ENCODE measurements at regions not wholly inside any gene's neighbourhood (a gene's known extent, or its start where the extent isn't known, plus 50 kb on each side); places are given as distances from the start of the nearest gene placed in this dataset.

DNA sequence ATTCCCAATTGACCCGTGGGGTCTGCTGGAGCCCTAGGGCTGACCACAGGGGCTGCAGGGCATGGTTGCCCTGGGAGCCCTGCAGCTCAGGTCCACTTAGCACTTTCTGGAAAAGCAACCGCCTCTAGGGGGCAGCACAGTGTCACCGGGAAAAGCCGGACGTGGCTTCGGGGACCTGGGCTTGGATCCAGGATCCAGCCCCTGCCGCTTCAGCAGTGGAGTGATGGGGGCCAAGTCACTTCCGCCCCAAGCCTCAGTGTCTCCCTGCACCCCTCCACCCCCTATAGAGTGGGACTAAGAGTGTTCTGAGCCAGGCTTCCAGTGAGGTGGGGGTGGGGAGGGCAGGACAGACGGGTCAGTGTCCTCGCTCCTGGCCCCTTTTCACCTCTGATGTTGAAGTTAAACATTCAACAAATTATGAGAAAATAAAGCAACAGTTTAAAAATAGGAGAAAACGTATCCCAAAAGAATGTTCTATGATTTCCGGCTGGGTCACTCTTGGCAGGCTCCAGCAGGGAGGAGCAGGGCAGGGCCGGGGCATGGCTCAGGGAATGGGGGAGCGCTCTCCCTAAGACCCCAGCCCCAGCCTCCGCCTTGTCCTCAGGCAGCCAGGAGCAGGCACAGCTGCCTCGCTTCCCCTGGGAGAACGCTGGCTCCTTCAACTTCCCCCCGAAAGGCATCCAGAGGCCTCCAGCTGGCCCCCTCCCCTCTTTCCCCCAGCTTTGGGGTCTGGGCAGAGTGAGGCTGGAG, 96.5 kb upstream of the FGF3 start:
- TF ChIP-seq, protein P1, sequence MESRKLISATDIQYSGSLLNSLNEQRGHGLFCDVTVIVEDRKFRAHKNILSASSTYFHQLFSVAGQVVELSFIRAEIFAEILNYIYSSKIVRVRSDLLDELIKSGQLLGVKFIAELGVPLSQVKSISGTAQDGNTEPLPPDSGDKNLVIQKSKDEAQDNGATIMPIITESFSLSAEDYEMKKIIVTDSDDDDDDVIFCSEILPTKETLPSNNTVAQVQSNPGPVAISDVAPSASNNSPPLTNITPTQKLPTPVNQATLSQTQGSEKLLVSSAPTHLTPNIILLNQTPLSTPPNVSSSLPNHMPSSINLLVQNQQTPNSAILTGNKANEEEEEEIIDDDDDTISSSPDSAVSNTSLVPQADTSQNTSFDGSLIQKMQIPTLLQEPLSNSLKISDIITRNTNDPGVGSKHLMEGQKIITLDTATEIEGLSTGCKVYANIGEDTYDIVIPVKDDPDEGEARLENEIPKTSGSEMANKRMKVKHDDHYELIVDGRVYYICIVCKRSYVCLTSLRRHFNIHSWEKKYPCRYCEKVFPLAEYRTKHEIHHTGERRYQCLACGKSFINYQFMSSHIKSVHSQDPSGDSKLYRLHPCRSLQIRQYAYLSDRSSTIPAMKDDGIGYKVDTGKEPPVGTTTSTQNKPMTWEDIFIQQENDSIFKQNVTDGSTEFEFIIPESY (IDR thresholded peaks at IDR 0.05; ENCODE audit: extremely low read depth, insufficient replicate concordance, low read length), result no peak
- TF ChIP-seq SP1 (IDR thresholded peaks at IDR 0.05; ENCODE audit: low read depth), result no peak
- TF ChIP-seq, protein P2, sequence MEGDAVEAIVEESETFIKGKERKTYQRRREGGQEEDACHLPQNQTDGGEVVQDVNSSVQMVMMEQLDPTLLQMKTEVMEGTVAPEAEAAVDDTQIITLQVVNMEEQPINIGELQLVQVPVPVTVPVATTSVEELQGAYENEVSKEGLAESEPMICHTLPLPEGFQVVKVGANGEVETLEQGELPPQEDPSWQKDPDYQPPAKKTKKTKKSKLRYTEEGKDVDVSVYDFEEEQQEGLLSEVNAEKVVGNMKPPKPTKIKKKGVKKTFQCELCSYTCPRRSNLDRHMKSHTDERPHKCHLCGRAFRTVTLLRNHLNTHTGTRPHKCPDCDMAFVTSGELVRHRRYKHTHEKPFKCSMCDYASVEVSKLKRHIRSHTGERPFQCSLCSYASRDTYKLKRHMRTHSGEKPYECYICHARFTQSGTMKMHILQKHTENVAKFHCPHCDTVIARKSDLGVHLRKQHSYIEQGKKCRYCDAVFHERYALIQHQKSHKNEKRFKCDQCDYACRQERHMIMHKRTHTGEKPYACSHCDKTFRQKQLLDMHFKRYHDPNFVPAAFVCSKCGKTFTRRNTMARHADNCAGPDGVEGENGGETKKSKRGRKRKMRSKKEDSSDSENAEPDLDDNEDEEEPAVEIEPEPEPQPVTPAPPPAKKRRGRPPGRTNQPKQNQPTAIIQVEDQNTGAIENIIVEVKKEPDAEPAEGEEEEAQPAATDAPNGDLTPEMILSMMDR (IDR thresholded peaks at IDR 0.05 in 2 of 3, conservative IDR thresholded peaks at IDR 0.05 in 1 of 3; ENCODE audit: borderline replicate concordance in 1 of 3, insufficient read depth in 1 of 3, low read depth in 2 of 3, low read length in 2 of 3), result peak in 2 of 3 experiments; percentile 88; a peak in 4 of 6 replicates
- TF ChIP-seq, protein P3, sequence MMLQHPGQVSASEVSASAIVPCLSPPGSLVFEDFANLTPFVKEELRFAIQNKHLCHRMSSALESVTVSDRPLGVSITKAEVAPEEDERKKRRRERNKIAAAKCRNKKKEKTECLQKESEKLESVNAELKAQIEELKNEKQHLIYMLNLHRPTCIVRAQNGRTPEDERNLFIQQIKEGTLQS (IDR thresholded peaks at IDR 0.05), result no peak
- no peak for TF ChIP-seq POLR2A (IDR thresholded peaks at IDR 0.05; ENCODE audit: borderline replicate concordance, extremely low read depth, insufficient read depth, insufficient read length)
- TF ChIP-seq, protein P4, sequence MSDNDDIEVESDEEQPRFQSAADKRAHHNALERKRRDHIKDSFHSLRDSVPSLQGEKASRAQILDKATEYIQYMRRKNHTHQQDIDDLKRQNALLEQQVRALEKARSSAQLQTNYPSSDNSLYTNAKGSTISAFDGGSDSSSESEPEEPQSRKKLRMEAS (IDR thresholded peaks at IDR 0.05), result no peak
- TF ChIP-seq ZFX (IDR thresholded peaks at IDR 0.05), result no peak
- TF ChIP-seq EZH2 (IDR thresholded peaks at IDR 0.05), result no peak
- TF ChIP-seq POLR2AphosphoS5 (IDR thresholded peaks at IDR 0.05; ENCODE audit: low read depth, low read length), result no peak
- no peak for TF ChIP-seq FOSL1 (IDR thresholded peaks at IDR 0.05; ENCODE audit: low read depth)

Measured in HCT116 (cell line).